Activated naive CD8-positive, alpha-beta T cell treated with anti-CD3 and anti-CD28 coated beads, Interleukin-2, amount 50 U/mL, for 24 hours (primary cell): ENCODE measurements at regions not wholly inside any gene's neighbourhood (a gene's known extent, or its start where the extent isn't known, plus 50 kb on each side); places are given as distances from the start of the nearest gene placed in this dataset.
A peak's percentile ranks its signal among the peaks of the same experiment; 100 is the strongest.

Experiments used
- ATAC-seq: fragments of 150-1000 bp; cut with Tn5 transposase; one replicate; pipeline ENCODE4 v1.10.0; 2021
- DNase-seq: peaks from one replicate; pipeline ENCODE4 v3.0.0; 2021
- H3K27ac Mint-ChIP-seq: one replicate; pipeline ENCODE4 v1.8.0; 2021; ENCODE audit warnings: mild to moderate bottlenecking, mixed read lengths
- H3K27me3 Mint-ChIP-seq: one replicate; pipeline ENCODE4 v1.8.0; 2021; ENCODE audit warnings: mixed read lengths
- H3K36me3 Mint-ChIP-seq: one replicate; pipeline ENCODE4 v1.8.0; 2021; ENCODE audit warnings: low read depth, mixed read lengths
- H3K4me1 Mint-ChIP-seq: one replicate; pipeline ENCODE4 v1.8.0; 2021; ENCODE audit warnings: mixed read lengths
- H3K4me3 Mint-ChIP-seq: one replicate; pipeline ENCODE4 v1.8.0; 2021; ENCODE audit warnings: mild to moderate bottlenecking, moderate library complexity, mixed read lengths
- H3K9me3 Mint-ChIP-seq: one replicate; pipeline ENCODE4 v1.8.0; 2021; ENCODE audit warnings: mixed read lengths

DNA sequence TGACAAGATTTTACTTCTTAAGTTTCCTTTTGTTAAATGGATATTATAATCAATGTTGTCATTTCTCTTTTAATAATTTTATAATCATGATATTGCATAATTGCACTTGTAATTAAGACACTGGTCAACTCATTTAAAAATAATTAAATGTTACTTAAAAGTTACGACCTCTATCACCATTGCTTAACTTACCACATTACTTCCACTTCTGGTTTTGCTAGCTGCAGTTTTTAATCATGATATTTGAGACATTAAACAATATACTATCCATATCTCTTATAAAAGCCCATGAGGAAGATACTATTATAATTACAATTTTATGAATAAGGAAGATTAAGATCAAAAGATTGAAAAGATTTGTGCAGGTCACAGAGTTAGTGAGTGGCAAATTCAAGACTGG lies 502.0 kb downstream of the RNF144A start:
- H3K36me3 Mint-ChIP-seq = no peaks in the 10 kb centered on the region
- DNase-seq = no peak
- no peak overlapping the region for H3K4me3 Mint-ChIP-seq
- H3K27me3 Mint-ChIP-seq = peaks cover 9% of the 10 kb centered on the region
- no peak for ATAC-seq
- H3K27ac Mint-ChIP-seq = no peak overlapping the region
- H3K9me3 Mint-ChIP-seq = peaks cover 8% of the 10 kb centered on the region
- H3K4me1 Mint-ChIP-seq = peaks cover 3% of the 10 kb centered on the region

DNA sequence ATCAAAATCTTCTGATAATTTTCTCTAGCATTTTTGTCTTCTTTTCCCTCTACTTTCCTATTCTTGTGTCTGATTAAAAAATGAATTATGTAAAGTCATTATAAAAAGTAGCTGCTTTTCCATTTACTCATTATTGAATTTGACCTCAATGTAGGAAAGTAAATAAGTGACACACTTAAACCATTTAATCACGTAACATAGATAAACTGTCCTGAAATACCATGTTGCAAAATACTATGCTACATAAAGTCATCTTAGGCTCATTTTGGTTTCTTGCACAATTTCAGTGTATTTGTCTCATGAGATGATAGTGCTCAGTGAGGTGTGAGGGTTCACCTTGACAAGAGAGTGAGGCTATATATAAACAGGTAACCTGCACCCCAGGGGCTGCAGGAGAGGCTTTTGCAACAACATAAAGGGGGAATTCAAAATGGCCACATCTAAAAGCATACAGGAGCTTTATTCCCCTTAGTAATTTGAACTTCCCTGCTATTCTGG lies 502.7 kb downstream of the RNF144A start:
- no peak overlapping the region for H3K4me3 Mint-ChIP-seq
- peaks cover 8% of the 10 kb centered on the region for H3K9me3 Mint-ChIP-seq
- DNase-seq = no peak
- no peaks in the 10 kb centered on the region for H3K36me3 Mint-ChIP-seq
- H3K27me3 Mint-ChIP-seq = peaks cover 9% of the 10 kb centered on the region
- H3K4me1 Mint-ChIP-seq = peaks cover 3% of the 10 kb centered on the region
- H3K27ac Mint-ChIP-seq = no peak overlapping the region
- ATAC-seq = no peak

DNA sequence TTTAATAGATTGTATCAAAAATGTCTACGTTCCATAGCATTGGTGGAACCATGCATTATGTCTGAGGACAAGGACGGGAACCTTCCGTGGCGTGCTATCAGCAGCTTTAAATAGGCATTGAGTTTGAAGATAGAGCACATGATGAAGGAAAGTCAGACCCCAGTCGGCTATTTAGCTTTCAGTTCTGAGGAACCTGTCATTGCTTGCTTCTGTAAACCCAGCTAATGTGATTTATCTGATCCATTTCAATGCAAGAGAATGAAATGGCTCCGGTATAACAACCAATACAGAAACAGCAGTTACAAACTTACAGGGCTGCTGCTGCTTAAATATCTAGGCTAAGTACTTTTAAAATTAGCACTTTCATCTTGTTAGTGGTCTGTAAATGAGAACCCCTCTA lies 503.3 kb downstream of the RNF144A start:
- Mint-ChIP-seq H3K27me3 (peaks cover 9% of the 10 kb centered on the region), H3K27ac (no peak overlapping the region), H3K4me3 (no peak overlapping the region), H3K4me1 (peaks cover 3% of the 10 kb centered on the region), H3K9me3 (peaks cover 8% of the 10 kb centered on the region), H3K36me3 (no peaks in the 10 kb centered on the region)
- DNase-seq (no peak), ATAC-seq (no peak)

DNA sequence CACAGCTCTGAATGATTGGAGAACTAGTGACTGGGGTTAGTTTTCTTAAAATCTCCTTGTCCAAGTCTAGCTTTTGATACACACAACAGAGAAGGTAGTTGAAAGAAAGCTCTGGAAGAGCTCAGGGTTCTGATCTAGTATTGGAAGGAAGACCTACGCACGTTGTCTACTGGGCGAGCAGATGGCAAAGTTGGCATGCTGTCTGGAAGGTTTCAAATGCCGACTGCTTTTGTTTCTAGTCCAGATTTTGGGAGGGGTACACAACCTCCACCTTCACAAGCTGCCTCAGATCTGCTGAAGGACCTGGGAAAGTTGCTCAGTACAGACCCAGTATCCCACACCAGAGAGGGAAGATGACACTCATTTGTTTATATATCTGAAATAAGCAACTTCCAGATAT lies 507.3 kb downstream of the RNF144A start:
- Mint-ChIP-seq H3K27ac (no peak overlapping the region), H3K9me3 (no peaks in the 10 kb centered on the region), H3K36me3 (no peaks in the 10 kb centered on the region), H3K4me1 (peaks cover 22% of the 10 kb centered on the region), H3K27me3 (peaks cover 5% of the 10 kb centered on the region), H3K4me3 (no peak overlapping the region)
- no peak for DNase-seq
- ATAC-seq = no peak

DNA sequence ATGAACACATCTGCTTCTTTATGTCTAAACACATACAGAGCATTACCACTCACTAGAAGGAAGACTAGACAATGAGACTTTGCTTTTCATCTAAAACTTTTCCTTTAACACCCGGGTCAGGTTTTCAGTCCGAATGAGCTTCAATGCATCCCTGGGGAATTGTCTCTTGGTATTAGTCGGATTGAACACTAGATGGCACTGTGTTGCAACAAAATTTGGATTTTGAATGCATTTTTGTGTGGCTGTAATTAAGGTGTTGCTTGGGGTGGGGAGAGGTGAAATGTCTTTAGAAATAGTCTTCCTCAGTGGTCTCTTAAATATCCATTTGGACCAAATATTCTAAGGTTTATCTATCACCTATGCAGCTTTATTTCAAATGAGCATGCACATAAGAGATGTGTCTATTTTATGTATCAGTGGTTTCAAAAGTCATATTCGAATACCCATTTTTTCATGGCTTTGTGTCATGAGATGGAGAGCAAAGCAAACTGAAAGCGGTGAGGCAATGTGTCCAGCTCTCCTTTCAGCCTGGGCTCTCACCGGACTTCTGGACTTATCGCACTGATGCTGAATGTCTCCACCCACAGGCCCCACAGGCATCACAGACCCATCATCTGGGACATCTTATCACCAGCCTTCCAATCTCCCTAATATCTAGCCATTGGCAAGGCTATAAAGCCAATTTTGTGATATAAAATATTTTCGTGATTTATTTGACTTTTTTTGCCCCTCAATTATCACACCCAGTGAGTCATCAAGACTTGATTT lies 510.3 kb downstream of the RNF144A start:
- Mint-ChIP-seq H3K27ac (peak overlapping the region; percentile 94), H3K27me3 (peaks cover 2% of the 10 kb centered on the region), H3K4me3 (peak overlapping the region; percentile 32)

DNA sequence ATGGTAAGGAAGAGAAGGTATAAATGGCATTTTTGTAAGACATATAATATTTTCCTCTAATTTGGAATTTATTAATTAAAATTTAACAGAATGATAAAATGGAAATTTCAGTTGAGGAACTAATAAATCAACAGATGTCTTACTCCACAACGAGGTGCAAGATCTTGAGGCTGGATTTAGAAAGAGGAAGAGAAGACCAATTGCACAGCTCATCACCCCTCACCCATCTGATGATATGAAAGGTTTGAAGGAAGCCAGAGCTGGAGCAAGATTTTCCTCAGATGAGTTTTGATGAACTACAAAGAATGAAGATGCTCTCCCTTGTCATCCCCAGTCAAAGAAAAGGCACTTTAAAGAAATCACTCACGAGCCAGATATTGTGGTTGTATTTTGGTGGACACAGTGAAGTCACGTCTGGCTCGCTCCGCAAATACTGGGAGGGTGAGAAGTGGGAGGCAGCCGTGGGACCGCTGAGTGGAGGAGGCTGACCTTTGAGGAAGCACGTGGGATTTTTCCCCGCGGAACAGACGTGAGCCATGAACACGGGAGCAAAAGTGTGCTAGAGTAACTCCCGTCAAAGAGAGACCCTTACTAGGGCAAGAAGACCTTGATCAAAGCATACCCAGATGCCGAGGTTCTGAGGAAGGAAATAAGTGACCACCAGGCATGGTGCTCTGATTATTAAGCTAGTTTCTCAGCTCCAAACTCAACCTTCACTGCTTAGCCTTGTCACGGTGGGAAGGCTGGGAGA lies 511.4 kb downstream of the RNF144A start:
- peaks cover 46% of the 10 kb centered on the region for H3K4me1 Mint-ChIP-seq
- no peaks in the 10 kb centered on the region for H3K27me3 Mint-ChIP-seq
- no peak for ATAC-seq
- peaks cover 10% of the 10 kb centered on the region for H3K36me3 Mint-ChIP-seq
- peak overlapping the region; percentile 94 for H3K27ac Mint-ChIP-seq
- no peak for DNase-seq
- peak overlapping the region; percentile 60 for H3K4me3 Mint-ChIP-seq
- H3K9me3 Mint-ChIP-seq = peaks cover 5% of the 10 kb centered on the region

More for the DNA sequence above, 510.3 kb downstream of the RNF144A start:
- ATAC-seq = no peak
- Mint-ChIP-seq H3K4me1 (peaks cover 44% of the 10 kb centered on the region), H3K36me3 (peaks cover 4% of the 10 kb centered on the region), H3K9me3 (no peaks in the 10 kb centered on the region)
- no peak for DNase-seq

DNA sequence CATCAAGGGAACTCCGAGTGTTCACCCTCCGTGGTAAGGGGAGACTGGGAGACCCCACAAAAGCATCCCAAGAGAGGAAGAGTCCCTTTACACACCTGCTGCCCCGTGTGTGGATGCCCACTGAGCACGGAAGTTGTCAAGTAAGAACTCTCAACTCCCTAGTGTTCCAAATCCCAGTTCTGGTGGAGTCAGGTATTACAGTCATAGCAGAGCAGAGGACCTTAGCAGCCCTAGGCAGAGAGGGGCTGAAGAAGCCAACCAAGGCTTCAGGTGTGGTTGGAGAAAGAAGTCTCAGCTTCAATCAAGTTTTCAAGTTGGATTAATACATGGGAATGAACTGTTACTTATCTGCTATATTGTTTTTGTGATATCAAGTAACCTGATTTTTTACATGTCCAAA lies 512.5 kb downstream of the RNF144A start:
- peak overlapping the region; percentile 94 for H3K27ac Mint-ChIP-seq
- no peaks in the 10 kb centered on the region for H3K27me3 Mint-ChIP-seq
- peaks cover 8% of the 10 kb centered on the region for H3K9me3 Mint-ChIP-seq
- H3K4me3 Mint-ChIP-seq = peak overlapping the region; percentile 82
- H3K4me1 Mint-ChIP-seq = peaks cover 54% of the 10 kb centered on the region
- no peak for ATAC-seq
- no peak for DNase-seq
- peaks cover 19% of the 10 kb centered on the region for H3K36me3 Mint-ChIP-seq

DNA sequence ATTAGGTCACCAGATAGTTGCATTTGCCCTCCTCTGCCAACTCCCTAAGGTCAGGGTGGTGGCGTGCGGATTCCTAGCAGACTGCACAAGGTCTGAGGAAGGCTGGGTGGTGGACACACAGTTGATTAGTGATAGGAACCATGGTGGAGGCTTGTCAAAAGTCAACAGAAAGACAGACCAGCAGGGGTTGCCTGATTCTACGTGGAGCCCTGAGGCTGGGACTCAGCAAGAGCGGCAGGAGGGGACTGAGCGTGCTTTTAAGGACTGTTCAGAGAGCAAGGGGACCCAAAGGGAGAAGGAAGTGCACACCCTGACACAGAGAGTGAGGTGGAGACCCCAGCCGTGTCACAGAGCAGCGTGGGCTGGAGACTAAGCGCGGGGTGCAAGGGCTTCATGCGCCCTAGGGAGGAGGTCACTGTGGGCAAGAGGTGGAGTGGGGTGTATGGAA lies 513.2 kb downstream of the RNF144A start:
- Mint-ChIP-seq H3K27ac (peak overlapping the region; percentile 94), H3K9me3 (peaks cover 8% of the 10 kb centered on the region), H3K27me3 (no peaks in the 10 kb centered on the region), H3K4me1 (peaks cover 61% of the 10 kb centered on the region), H3K36me3 (peaks cover 24% of the 10 kb centered on the region), H3K4me3 (peak overlapping the region; percentile 82)
- DNase-seq (no peak), ATAC-seq (peak; percentile 53)

DNA sequence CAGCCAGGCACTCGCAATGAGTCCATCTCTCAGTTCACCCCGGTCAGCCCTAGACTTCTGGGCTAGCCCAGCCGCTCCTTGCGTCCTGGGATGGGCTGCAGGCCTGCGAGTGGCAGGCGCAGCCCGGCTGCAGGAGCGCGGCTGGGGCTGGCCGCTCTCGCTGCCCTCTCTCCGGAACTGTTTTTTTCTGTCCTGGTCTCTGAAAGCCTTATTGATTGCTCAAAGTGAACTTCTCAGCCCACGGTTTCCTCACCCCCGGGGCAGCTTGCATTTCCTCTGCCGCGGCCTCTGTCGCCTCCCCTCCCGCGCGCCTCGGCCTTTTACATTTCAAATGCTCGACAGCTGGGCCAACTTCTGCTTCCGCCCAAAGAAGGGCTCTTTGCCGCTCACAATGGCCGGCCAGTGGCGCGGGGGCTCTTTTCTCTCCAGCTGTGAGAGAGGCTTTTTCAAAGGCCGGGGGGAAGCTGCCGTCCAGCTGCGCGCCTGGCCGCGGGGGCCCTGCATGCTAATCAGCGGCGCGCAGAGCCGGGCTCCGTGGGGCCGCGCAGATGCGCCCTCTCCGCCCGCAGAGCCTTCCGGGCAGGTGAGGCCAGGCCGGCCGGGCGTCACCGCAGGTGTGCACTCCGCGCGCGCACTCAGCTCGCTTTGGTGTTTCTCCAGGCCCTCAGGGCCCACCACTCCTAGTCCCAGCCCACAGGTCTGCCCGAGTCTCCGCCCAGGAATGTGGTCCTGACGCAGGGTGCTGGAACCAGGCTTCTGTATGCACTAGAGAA lies 513.8 kb downstream of the RNF144A start:
- DNase-seq (peak; percentile 69), ATAC-seq (peak; percentile 57)
- H3K27me3 Mint-ChIP-seq = no peaks in the 10 kb centered on the region
- H3K36me3 Mint-ChIP-seq = peaks cover 30% of the 10 kb centered on the region
- H3K4me1 Mint-ChIP-seq = peaks cover 67% of the 10 kb centered on the region
- peaks cover 8% of the 10 kb centered on the region for H3K9me3 Mint-ChIP-seq
- H3K27ac Mint-ChIP-seq = peak overlapping the region; percentile 94
- peak overlapping the region; percentile 82 for H3K4me3 Mint-ChIP-seq

DNA sequence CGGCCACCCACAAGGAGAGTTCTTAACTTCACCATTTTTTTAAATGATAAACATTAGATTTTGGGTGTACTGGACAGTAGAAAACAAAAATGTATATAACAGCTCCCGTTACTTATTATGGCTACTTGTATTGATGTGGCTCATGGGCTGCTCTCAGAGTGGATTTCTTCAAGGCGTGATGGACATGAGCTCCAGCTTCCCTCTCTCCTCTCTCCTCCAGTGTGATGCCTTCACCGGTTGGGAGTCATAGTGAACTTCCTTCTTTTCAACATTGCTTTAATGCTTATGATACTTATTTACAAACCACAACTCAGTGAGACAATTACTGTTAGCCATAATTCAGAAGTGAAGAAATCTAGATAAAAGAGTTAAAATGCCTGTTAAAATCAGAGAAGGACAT lies 515.2 kb downstream of the RNF144A start:
- ATAC-seq (no peak), DNase-seq (no peak)
- H3K27me3 Mint-ChIP-seq = no peaks in the 10 kb centered on the region
- peaks cover 8% of the 10 kb centered on the region for H3K9me3 Mint-ChIP-seq
- H3K36me3 Mint-ChIP-seq = peaks cover 33% of the 10 kb centered on the region
- H3K4me3 Mint-ChIP-seq = peak overlapping the region; percentile 47
- H3K4me1 Mint-ChIP-seq = peaks cover 77% of the 10 kb centered on the region
- H3K27ac Mint-ChIP-seq = peak overlapping the region; percentile 83

DNA sequence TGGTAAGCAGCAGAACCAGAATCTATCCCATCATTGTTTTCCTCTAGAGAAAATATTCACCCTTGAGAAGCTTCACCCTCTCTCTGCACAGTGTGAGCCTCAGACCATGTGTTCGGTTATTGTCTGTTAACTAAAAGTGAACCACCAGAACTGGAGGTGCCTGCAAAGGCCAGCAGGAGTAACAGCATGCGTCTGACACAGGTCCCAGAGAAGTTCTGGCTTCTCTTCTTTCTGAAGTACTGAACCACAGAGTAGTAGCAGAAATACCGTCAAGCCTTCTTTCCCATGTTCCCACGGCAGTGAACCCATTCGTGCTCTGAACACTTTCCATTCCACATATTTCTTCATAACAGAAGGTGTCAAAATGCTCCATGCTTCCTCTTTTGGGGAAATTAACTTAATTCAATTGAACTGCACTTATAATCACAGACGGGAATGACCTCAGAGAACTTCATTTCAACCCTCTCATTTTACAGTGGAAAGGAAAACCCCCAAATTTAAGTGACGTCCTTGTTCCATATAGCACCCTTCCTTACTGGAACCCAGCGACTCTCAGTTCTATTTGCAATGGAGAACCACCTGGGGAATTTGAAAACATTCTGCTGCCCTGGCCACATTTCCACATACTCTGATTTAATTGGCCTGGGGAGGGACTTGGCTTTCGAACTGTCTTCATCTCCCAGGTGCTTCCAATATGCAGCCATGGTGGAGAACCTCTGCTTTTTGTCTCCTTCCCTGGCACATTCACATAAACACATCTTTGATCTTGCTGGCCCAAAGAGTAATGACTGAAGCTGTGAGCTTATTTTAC lies 519.1 kb downstream of the RNF144A start:
- H3K27ac Mint-ChIP-seq = peak overlapping the region; percentile 89
- no peak for DNase-seq
- no peaks in the 10 kb centered on the region for H3K27me3 Mint-ChIP-seq
- H3K4me1 Mint-ChIP-seq = peaks cover 79% of the 10 kb centered on the region
- H3K36me3 Mint-ChIP-seq = peaks cover 51% of the 10 kb centered on the region
- ATAC-seq = peak; percentile 44
- H3K4me3 Mint-ChIP-seq = peak overlapping the region; percentile 38
- peaks cover 25% of the 10 kb centered on the region for H3K9me3 Mint-ChIP-seq

DNA sequence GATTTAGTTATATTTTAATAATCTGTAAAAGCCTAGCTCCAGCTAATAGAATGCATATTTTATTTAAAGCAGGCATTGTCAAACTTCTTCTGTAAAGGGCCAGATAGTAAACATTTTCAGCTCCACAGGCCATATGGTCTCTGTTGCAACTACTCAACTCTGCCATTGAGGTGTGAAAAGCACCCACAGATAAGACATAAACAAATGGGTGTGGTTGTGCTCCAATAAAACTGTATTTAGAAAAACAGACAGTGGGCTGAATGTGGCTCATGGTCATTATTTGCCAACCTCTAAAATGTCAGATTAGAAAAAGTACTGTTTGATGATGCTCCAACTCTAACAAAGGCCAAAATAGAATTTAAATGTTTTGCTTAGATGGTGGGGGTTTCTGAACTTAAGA lies 519.9 kb downstream of the RNF144A start:
- H3K9me3 Mint-ChIP-seq = peaks cover 34% of the 10 kb centered on the region
- H3K27ac Mint-ChIP-seq = peak overlapping the region; percentile 89
- peak overlapping the region; percentile 17 for H3K4me3 Mint-ChIP-seq
- DNase-seq = no peak
- ATAC-seq = peak; percentile 51
- H3K36me3 Mint-ChIP-seq = peaks cover 59% of the 10 kb centered on the region
- H3K27me3 Mint-ChIP-seq = no peaks in the 10 kb centered on the region
- peaks cover 83% of the 10 kb centered on the region for H3K4me1 Mint-ChIP-seq

DNA sequence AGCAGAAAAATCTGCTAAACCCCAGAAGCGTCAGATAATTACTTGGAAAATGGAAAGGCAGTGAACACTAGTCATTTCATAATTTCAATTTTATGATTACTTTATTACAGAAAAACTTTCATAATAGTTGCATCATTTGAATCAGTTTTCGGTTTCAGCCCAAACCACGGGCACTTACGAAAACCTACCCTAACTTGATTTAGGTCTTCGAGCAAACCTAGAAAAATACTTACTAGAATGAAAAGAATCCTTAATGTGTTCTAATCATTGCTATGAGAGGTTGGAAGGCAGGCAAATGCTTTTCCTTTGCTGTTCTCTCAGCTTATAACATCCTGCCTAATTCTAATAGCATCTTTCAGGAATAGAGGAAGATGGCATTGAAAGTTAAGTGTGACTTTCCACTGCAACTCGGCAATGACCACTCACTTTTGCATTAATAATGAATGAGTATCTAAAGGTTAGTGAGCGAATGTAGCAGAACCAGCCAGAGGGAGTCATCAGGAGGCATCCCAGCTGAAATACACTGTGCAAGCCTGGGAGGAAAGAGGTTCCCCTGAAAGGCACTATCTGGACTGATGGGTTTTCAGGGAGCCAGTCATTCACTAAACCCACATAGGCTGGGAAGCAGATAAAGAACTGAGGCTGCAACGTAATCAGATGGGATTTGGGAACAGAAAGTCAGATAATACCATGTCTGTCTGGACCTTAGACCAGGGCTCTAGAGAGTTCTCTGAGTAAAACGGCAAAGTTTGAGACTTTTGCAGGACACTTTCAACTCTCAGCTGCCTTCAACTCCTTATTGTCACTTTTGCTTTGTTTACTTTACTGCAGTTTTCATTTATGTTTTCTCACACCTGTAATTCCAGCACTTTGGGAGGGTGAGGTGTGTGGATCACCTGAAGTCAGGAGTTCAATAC lies 520.8 kb downstream of the RNF144A start:
- Mint-ChIP-seq H3K4me1 (peaks cover 86% of the 10 kb centered on the region), H3K9me3 (peaks cover 38% of the 10 kb centered on the region), H3K36me3 (peaks cover 60% of the 10 kb centered on the region), H3K4me3 (peak overlapping the region; percentile 17), H3K27me3 (no peaks in the 10 kb centered on the region), H3K27ac (peak overlapping the region; percentile 89)
- DNase-seq = no peak
- ATAC-seq = peak; percentile 39
